NCI-H2196 treated with DMSO at 0.1 percent for 48 hours (cell line): ENCODE measurements at regions not wholly inside any gene's neighbourhood (a gene's known extent, or its start where the extent isn't known, plus 50 kb on each side); places are given as distances from the start of the nearest gene placed in this dataset.

Experiments
- DNase-seq: peaks from one replicate; lab custom pipeline; 2025; ENCODE audit not compliant: unreplicated experiment; lab: John Stamatoyannopoulos, UW

GRCh38 chr5:1936901-1937300 lies 54.2 kb upstream of the IRX4 start:
- DNase-seq = no peak

- DNase-seq = no peak
Observed at GRCh38 chr5:1936413-1936812, 53.7 kb upstream of the IRX4 start.

DNA sequence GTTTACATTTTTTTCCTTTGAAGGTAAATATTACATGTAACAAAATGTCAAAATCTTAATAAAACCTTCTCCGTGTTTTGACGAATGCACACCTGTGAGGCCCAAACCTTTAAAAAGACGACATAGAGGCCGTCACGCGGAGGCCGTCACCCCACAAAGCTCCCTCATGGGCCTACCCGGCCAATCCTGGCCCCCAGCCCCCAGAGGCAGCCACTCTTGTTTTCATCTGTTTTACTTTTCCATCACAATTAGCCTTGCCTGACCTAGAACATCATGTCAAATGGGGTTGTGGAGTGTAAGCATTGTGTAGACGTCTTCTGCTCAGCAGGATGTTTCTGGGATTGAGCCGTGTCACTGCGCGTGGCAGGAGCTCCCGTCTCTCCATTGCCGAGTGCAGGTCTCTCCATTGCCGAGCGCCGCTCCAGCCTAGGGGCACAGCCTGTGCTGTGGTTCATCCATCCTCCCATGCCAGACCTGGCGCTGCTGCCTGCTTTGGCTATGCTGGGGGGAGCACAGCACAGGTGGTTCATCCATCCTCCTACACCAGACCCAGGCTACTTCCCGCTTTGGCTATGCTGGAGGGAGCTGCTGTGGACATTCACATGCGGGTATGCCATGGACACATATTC lies 52.2 kb upstream of the IRX4 start:
- no peak for DNase-seq

GRCh38 chr5:1934056-1934394 lies 51.3 kb upstream of the IRX4 start:
- DNase-seq = no peak

DNA sequence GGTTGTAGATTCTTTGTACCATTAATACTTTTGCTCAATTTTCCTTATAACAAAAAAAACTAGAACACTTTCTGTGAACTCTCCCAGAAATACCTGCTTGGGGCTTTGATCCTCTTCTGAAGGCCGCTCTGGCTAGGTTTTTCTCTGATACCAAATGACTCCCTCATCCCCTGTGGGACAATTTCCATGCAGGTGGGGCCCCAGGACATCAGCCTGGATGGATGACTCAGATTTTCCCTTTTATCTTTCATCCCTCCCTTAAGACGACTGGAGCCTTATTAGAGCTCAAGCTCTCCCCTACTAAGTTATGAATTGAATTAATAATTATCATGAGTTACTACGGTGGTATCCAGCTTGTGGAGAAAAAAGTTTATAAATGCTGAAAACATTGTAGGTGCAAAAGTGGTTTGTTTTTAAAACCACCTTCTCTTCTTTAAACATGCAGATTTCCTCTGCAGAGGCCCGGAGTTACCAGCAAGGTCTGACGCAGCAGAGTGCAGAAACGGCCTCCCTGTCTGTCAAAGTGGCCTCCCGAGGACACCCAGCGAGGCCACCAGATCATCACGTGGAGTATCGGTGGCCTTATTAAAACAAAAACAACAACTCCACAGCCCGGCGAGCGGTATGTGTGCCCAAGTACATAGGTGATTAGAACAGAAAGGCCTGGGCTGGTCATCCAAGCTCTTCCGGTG lies 50.8 kb upstream of the IRX4 start:
- no peak for DNase-seq
